ENCODE measurements at regions not wholly inside any gene's neighbourhood (a gene's known extent, or its start where the extent isn't known, plus 50 kb on each side); places are given as distances from the start of the nearest gene placed in this dataset.

- TF ChIP-seq MXI1 (IDR thresholded peaks at IDR 0.05; ENCODE audit: low read depth, low read length) (no peak), CTCF (IDR thresholded peaks at IDR 0.05 in 2 of 3, conservative IDR thresholded peaks at IDR 0.05 in 1 of 3; ENCODE audit: control insufficient read depth in 2 of 3, extremely low read depth in 1 of 3, insufficient read depth in 1 of 3, low read depth in 3 of 3, low read length in 3 of 3) (no peak), SREBF2 (IDR thresholded peaks at IDR 0.05; ENCODE audit: low read length) (no peak), POLR2A (IDR thresholded peaks at IDR 0.05; ENCODE audit: low read depth, low read length) (no peak), SRF (IDR thresholded peaks at IDR 0.05; ENCODE audit: low read depth in 2 of 2, low read length in 2 of 2) (no peak), GATAD2B (conservative IDR thresholded peaks at IDR 0.05; ENCODE audit: low read depth) (no peak), TAF1 (IDR thresholded peaks at IDR 0.05; ENCODE audit: borderline replicate concordance, low read depth, low read length) (no peak)
These were observed 172.9 kb upstream of the MCHR2 start for GRCh38 chr6:100166956-100167355.

Data from GM12878 (cell line).